Keratinocyte (primary cell): ENCODE measurements at regions not wholly inside any gene's neighbourhood (a gene's known extent, or its start where the extent isn't known, plus 50 kb on each side); places are given as distances from the start of the nearest gene placed in this dataset.

ENCODE experiments used
- CTCF ChIP-seq, 3 experiments: IDR thresholded peaks in 1 of 3; conservative IDR thresholded peaks in 1 of 3; optimal IDR thresholded peaks in 1 of 3; 2 replicates in 2 of 3; 3 replicates in 1 of 3; pipeline versions ENCODE3 to v1.5.1; 2011; ENCODE audit warnings: low read length in 3 of 3, mild to moderate bottlenecking in 3 of 3, moderate library complexity in 2 of 3, control low read depth in 1 of 3, inconsistent platforms in 1 of 3; ENCODE audit not compliant: insufficient read depth in 2 of 3; ENCODE audit errors: extremely low read depth in 1 of 3
- EZH2 ChIP-seq: IDR thresholded peaks from one replicate; pipeline ENCODE4 v1.6.1; 2012; ENCODE audit warnings: inconsistent platforms, mild to moderate bottlenecking, low read length, moderate library complexity

GRCh38 chrX:80331285-80331684, 89.0 kb upstream of the TENT5D start:
- TF ChIP-seq CTCF (optimal IDR thresholded peaks at IDR 0.05 in 1 of 3, IDR thresholded peaks at IDR 0.05 in 1 of 3, conservative IDR thresholded peaks at IDR 0.05 in 1 of 3; ENCODE audit: extremely low read depth in 1 of 3, insufficient read depth in 2 of 3, low read length in 3 of 3) (no peak), EZH2 (no peak)
